GM12872 (cell line): ENCODE measurements at regions not wholly inside any gene's neighbourhood (a gene's known extent, or its start where the extent isn't known, plus 50 kb on each side); places are given as distances from the start of the nearest gene placed in this dataset.

Source experiments
- TF ChIP-seq, protein P1 (sequence below): IDR thresholded peaks from 3 replicates; pipeline ENCODE4 v1.5.1; 2011; ENCODE audit warnings: low read depth, mild to moderate bottlenecking, low read length, moderate library complexity; ENCODE audit not compliant: insufficient read depth

DNA sequence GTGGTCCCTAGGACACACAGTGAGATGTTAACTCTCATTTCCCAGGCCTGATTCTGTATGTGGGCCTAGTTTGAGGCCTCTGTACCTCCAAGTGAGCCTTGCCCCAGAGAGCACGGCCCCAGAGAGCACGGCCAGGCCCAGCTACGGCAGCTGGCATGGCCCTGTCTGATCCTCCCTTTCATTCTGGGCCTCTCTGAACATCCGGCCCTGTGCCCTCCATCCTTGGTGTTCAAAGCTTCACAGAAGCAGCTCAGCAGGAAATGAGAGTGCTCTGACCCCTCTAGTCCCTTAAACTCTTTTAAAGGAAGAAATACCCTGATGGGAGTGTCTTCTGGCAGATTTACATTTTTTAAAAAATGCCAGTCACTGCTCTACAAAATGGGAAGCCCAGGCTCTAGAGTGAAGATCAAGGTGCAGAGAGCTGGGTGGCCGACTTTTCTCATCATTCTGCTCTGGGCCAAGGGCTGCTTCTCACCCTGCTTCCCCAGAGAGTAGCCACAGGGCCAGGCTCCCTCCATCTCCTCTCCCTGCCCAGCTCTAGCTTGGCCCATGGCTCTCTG lies 171.9 kb downstream of the RPS24 start:
- TF ChIP-seq, protein P1, sequence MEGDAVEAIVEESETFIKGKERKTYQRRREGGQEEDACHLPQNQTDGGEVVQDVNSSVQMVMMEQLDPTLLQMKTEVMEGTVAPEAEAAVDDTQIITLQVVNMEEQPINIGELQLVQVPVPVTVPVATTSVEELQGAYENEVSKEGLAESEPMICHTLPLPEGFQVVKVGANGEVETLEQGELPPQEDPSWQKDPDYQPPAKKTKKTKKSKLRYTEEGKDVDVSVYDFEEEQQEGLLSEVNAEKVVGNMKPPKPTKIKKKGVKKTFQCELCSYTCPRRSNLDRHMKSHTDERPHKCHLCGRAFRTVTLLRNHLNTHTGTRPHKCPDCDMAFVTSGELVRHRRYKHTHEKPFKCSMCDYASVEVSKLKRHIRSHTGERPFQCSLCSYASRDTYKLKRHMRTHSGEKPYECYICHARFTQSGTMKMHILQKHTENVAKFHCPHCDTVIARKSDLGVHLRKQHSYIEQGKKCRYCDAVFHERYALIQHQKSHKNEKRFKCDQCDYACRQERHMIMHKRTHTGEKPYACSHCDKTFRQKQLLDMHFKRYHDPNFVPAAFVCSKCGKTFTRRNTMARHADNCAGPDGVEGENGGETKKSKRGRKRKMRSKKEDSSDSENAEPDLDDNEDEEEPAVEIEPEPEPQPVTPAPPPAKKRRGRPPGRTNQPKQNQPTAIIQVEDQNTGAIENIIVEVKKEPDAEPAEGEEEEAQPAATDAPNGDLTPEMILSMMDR: no peak

DNA sequence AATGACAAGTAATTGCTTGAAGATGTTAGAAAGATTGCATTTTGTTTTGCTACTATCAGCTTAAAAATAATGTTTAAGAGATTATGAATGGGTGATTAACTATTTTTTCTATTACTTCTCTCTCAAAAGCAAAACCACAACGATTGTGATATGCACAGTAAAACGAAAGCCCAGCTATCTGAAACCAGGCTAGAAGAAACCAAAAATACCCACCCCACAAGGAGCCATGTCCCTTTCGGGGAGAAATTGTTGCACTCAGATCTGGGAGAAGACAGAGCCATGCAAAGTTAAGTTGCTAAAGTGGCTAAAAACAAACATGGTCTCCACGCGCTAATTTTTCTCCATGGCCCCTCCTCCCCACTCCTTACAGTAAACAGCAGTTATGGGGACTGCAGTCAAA lies 173.6 kb downstream of the RPS24 start:
- TF ChIP-seq, protein P1: no peak

DNA sequence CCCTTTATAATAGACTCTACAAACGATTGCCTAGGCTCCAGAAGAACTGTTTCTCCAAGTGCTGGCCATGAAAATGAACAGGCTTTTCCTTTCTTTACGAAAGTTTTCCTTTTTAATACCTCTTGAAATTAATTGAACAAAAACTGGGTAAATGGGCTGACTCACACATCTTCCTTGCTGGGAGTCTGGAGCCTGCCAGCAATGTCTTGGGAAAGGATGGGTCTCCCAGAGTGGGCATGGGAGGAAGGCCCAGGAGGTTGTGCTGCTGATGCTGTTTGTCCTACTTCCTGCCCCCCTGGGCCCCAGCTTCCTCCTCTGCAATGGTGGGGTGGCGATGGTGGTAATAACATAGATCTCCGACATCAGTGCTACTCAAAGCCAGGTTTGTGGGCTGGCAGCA lies 174.1 kb downstream of the RPS24 start:
- TF ChIP-seq, protein P1: no peak

DNA sequence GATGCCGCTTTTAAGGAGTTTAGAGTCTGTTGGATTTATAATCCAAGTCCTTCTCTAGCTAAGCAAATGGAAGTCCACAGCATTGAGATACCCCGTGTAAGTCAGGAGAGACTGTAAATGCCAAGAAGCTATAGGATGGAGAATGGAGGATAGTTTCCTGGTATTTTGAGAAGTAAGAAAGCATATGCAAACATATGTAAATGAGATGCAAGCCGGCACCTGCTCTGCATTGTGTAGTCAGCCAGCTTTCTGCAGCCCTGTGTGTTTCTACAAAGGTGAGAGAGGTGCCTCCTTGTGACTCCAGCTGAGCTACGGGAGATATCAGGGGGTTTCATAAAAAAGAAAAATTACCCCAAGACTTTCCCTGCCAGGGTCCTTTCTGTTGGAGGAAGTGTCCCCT lies 176.3 kb downstream of the RPS24 start:
- TF ChIP-seq, protein P1: no peak

DNA sequence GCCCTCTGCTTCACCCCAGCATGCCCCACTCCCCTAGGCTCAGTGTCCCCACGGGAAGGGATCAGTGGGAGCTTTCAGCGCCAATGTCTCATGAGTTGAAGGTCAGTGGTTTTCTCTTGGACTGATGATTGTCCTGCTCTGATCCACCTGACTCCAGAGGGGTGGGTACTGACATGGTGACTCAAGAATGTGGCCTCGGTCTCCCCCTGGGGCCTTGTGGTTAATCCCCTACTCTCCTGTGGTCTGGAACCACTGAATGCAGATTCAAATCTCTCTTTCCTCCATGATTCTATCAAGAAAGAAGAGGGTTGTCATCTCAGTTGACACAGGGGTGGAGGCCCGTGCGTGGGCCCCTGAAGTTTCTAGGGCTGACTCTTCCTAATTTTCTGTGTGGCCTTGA lies 176.9 kb downstream of the RPS24 start:
- TF ChIP-seq, protein P1: no peak

DNA sequence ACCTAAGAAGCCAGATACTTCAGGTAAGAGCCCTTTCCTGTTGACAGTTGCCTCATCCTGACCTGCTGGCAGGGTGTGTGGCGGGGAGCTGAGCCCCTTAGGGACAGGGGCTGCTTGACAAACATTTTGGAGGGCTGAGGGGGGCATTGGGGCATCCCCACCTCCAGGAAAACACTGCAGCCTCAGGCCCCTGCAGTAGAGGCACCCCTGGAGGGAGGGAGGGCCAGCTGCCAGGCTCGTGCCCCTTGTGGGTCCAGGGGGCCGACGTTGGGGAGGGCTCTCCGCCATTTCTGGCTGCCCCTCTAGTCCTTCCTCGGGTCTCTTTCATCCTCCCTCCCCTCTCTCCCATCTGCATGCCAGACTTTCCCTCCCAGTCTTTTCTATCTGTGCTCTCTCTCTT lies 177.3 kb downstream of the RPS24 start:
- TF ChIP-seq, protein P1: no peak

DNA sequence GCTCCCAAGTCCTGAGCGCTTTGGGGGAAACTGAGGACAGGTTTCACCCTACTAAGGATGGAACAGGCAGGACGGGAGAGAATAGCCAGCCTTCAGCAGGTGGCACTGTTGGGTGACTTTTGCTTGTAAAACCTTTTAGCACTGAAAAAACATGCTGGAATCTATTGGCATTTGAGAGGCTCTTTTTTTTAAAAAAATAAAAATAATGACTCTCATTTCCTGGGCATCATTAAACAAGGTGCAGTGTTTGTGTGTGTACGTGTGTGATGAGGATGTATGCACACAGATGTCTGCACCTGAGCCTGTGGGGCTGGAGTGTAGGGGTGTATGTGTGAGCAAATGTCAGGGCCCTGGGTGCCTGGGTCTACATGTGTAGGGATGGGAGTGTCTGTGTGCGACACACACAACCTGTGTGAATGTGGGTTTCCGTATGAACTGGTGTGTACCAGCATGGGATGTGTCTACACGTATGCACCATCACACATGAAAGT lies 177.9 kb downstream of the RPS24 start:
- TF ChIP-seq, protein P1: peak; percentile 34; the same call in 1 of the 3 replicates
